ENCODE measurements at regions not wholly inside any gene's neighbourhood (a gene's known extent, or its start where the extent isn't known, plus 50 kb on each side); places are given as distances from the start of the nearest gene placed in this dataset.
"Not testable (repeated sequence)": the region's sequence is repeated elsewhere in the genome, so short reads cannot be mapped to it uniquely, and the experiment has no call there.

DNA sequence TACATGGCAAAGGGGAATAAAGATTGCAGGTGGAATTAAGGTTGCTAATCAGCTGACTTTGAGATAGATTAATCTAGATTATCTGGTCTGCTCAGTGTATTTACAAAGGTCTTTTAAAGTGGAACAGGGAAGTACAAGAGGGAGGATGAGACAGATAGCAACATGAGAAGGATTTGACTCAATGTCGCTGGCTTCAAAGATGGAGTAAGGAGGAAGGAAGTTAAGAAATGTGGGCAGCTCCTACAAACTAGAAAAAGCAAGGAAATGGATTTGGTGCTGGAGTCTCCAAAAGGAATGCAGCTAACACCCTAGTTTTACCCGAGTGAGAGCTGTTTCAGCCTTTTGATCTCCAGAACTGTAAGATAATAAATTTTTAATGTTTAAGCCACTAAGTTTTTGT lies 180.7 kb upstream of the TTC14 start:
- H3K4me1 ChIP-seq, result no peaks in the 10 kb centered on the region
- no peak overlapping the region for H3K27ac ChIP-seq
- DNase-seq (ENCODE audit: low spot score in 2 of 2), result no peak
- WGBS, result 41% methylated on average over 2 of the region's 2 CpGs
- H3K36me3 ChIP-seq, result no peaks in the 10 kb centered on the region
- no peaks in the 10 kb centered on the region for H3K27me3 ChIP-seq
- TF ChIP-seq, protein P1, sequence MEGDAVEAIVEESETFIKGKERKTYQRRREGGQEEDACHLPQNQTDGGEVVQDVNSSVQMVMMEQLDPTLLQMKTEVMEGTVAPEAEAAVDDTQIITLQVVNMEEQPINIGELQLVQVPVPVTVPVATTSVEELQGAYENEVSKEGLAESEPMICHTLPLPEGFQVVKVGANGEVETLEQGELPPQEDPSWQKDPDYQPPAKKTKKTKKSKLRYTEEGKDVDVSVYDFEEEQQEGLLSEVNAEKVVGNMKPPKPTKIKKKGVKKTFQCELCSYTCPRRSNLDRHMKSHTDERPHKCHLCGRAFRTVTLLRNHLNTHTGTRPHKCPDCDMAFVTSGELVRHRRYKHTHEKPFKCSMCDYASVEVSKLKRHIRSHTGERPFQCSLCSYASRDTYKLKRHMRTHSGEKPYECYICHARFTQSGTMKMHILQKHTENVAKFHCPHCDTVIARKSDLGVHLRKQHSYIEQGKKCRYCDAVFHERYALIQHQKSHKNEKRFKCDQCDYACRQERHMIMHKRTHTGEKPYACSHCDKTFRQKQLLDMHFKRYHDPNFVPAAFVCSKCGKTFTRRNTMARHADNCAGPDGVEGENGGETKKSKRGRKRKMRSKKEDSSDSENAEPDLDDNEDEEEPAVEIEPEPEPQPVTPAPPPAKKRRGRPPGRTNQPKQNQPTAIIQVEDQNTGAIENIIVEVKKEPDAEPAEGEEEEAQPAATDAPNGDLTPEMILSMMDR (IDR thresholded peaks at IDR 0.05), result no peak
- no peak for TF ChIP-seq EP300 (IDR thresholded peaks at IDR 0.05)
- H3K4me3 ChIP-seq, result no peak overlapping the region
- H3K9me3 ChIP-seq, result no peaks in the 10 kb centered on the region

DNA sequence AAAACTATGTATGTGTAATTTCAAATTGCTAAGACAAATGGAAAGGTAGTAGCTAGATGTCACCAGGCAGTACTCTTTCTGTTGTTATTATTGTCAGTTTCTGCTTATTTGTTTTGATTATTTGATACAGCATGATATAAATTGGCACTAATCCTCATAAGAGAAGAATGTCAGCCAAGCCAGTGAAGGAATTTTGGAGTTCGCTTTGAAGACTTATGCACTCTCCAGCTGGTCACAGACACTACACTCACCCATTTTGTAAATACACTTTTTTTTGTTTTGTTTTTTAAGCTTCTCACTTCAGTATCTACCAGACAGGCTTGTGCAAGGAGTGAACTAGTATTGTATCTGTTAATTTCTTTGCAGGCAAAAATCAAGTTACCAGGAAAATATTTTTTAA lies 180.2 kb upstream of the TTC14 start:
- Histone ChIP-seq H3K27me3 (no peaks in the 10 kb centered on the region), H3K27ac (no peak overlapping the region), H3K36me3 (no peaks in the 10 kb centered on the region), H3K9me3 (no peaks in the 10 kb centered on the region), H3K4me1 (no peaks in the 10 kb centered on the region), H3K4me3 (no peak overlapping the region)
- TF ChIP-seq, protein P1 (IDR thresholded peaks at IDR 0.05), result no peak
- TF ChIP-seq EP300 (IDR thresholded peaks at IDR 0.05) (no peak), POLR2AphosphoS5 (IDR thresholded peaks at IDR 0.05) (no peak), POLR2A (IDR thresholded peaks at IDR 0.05) (no peak)
- 58% methylated on average over 1 of the region's 1 CpG for WGBS
- DNase-seq (ENCODE audit: low spot score in 2 of 2), result no peak

DNA sequence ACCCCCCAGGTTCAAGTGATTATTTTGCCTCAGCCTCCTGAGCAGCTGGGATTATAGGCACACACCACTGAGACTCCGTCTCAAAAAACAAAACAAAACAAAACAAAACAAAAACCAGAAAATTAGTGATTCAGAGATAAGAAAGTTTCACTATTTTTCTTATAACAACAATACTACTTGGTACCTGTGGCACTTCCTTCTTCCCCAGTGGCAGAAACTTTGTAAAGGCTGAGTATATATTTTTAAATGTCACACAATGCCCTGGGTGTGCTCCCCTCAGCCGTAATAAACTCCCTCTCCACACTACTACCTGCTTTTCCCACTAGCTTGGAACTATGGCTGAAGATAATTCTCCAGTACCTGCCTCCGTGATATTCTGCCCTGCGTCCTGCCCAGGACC lies 177.7 kb upstream of the TTC14 start:
- not testable (repeated sequence) for DNase-seq (ENCODE audit: low spot score in 2 of 2); H3K9me3 ChIP-seq; H3K4me3 ChIP-seq; H3K27ac ChIP-seq; H3K36me3 ChIP-seq; H3K4me1 ChIP-seq; H3K27me3 ChIP-seq
- whole genome bisulfite sequencing, result 85% methylated on average over 4 of the region's 4 CpGs

DNA sequence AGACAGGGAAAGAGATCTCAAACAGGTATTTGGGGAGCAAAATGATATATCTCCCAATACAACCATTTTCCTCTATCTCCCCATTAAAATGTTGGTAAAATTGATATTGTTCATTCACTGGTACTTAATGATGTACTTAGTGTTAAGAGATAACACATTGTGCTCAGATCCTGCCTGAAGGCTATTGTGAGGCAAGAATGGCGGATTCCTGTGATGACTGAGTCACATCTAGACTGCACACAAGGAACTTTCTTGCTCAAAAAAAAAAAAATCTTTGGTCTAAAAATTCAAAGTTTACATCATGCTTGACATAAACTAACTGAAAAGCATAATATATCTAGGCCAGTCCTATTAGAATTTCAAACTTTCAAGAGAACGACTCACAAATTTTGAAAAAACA lies 171.1 kb upstream of the TTC14 start:
- no peak for TF ChIP-seq EP300 (IDR thresholded peaks at IDR 0.05)
- TF ChIP-seq POLR2AphosphoS5 (IDR thresholded peaks at IDR 0.05), result no peak
- TF ChIP-seq POLR2A (IDR thresholded peaks at IDR 0.05), result no peak
- TF ChIP-seq, protein P1 (IDR thresholded peaks at IDR 0.05), result no peak
- Histone ChIP-seq H3K4me1 (no peaks in the 10 kb centered on the region), H3K9me3 (no peaks in the 10 kb centered on the region), H3K36me3 (no peaks in the 10 kb centered on the region), H3K27ac (no peak overlapping the region), H3K4me3 (no peak overlapping the region), H3K27me3 (no peaks in the 10 kb centered on the region)
- no peak for DNase-seq (ENCODE audit: low spot score in 2 of 2)
- 82% methylated on average over 2 of the region's 2 CpGs for WGBS

DNA sequence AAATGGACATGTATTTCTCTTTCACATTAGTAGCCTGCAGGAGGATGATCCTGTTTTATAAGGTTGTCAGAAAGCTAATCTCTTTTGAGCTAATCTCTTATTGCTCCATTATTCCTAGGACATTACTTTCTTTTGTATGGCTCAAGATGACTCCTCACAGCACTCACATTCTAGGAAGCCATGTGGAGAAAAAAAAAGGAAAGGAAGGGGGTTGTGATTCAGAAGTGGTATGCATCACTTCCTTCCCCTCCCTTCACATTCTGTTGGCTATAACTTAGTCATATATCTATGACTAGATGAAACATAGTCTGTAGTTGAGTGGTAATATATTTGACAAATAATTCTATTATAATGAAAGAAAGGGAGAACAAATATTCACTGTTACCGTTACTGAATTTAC lies 168.8 kb upstream of the TTC14 start:
- Histone ChIP-seq H3K4me1 (no peaks in the 10 kb centered on the region), H3K36me3 (no peaks in the 10 kb centered on the region), H3K4me3 (no peak overlapping the region), H3K9me3 (no peaks in the 10 kb centered on the region), H3K27ac (no peak overlapping the region), H3K27me3 (no peaks in the 10 kb centered on the region)
- 85% methylated on average over 1 of the region's 1 CpG for WGBS
- no peak for DNase-seq (ENCODE audit: low spot score in 2 of 2)
- TF ChIP-seq POLR2AphosphoS5 (IDR thresholded peaks at IDR 0.05), result no peak
- no peak for TF ChIP-seq POLR2A (IDR thresholded peaks at IDR 0.05)
- TF ChIP-seq EP300 (IDR thresholded peaks at IDR 0.05), result no peak
- TF ChIP-seq, protein P1 (IDR thresholded peaks at IDR 0.05), result no peak

DNA sequence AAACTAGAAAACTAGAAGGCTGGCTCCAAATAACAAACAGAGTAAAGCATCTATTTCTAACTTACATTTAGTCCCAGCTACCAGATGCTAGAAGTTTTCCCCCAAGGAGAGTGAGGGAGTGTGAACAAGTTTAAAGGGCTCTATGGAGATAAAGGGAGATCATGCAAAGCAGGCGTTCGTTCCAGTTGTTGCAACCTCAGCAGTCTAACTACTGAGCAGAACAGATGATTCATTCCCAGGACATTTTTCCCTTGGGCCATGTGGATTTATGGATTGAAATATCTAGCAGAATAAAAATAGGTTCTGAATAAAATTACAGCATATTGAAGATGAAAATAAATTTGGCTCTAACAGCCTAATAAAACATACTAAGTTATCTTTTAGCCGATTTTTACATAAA lies 154.8 kb upstream of the TTC14 start:
- no peak for DNase-seq (ENCODE audit: low spot score in 2 of 2)
- Histone ChIP-seq H3K4me3 (no peak overlapping the region), H3K9me3 (no peaks in the 10 kb centered on the region), H3K27me3 (no peaks in the 10 kb centered on the region), H3K4me1 (no peaks in the 10 kb centered on the region), H3K27ac (no peak overlapping the region), H3K36me3 (no peaks in the 10 kb centered on the region)
- 48% methylated on average over 3 of the region's 3 CpGs for WGBS
- no peak for TF ChIP-seq POLR2AphosphoS5 (IDR thresholded peaks at IDR 0.05)
- no peak for TF ChIP-seq EP300 (IDR thresholded peaks at IDR 0.05)
- no peak for TF ChIP-seq POLR2A (IDR thresholded peaks at IDR 0.05)
- TF ChIP-seq, protein P1 (IDR thresholded peaks at IDR 0.05), result no peak

DNA sequence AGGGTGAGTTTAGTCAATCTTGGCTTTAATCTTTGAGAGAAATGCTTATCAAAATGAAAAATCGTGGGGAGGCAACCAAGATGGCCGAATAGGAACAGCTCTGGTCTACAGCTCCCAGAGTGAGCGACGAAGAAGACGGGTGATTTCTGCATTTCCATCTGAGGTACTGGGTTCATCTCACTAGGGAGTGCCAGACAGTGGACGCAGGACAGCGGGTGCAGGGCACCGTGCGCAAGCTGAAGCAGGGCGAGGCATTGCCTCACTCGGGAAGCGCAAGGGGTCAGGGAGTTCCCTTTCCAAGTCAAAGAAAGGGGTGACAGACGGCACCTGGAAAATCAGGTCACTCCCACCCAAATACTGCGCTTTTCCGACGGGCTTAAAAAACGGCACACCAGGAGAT lies 153.6 kb upstream of the TTC14 start:
- not testable (repeated sequence) for DNase-seq (ENCODE audit: low spot score in 2 of 2); H3K27ac ChIP-seq; H3K27me3 ChIP-seq; H3K4me3 ChIP-seq; H3K36me3 ChIP-seq; H3K4me1 ChIP-seq; H3K9me3 ChIP-seq
- WGBS, result 90% methylated on average over 17 of the region's 17 CpGs

Data from suprapubic skin (tissue), 4 donors.